ENCODE measurements at regions not wholly inside any gene's neighbourhood (a gene's known extent, or its start where the extent isn't known, plus 50 kb on each side); places are given as distances from the start of the nearest gene placed in this dataset.

GRCh38 chr5:122258241-122258640 is 53.8 kb upstream of the SNCAIP start:
- TF ChIP-seq, protein P1, sequence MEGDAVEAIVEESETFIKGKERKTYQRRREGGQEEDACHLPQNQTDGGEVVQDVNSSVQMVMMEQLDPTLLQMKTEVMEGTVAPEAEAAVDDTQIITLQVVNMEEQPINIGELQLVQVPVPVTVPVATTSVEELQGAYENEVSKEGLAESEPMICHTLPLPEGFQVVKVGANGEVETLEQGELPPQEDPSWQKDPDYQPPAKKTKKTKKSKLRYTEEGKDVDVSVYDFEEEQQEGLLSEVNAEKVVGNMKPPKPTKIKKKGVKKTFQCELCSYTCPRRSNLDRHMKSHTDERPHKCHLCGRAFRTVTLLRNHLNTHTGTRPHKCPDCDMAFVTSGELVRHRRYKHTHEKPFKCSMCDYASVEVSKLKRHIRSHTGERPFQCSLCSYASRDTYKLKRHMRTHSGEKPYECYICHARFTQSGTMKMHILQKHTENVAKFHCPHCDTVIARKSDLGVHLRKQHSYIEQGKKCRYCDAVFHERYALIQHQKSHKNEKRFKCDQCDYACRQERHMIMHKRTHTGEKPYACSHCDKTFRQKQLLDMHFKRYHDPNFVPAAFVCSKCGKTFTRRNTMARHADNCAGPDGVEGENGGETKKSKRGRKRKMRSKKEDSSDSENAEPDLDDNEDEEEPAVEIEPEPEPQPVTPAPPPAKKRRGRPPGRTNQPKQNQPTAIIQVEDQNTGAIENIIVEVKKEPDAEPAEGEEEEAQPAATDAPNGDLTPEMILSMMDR (conservative IDR thresholded peaks at IDR 0.05; ENCODE audit: low read depth, low read length), result no peak
- TF ChIP-seq RFX5 (IDR thresholded peaks at IDR 0.05; ENCODE audit: low read depth, low read length) (no peak), POLR2A (IDR thresholded peaks at IDR 0.05; ENCODE audit: low read depth, low read length) (no peak), NFE2L2 (IDR thresholded peaks at IDR 0.05; ENCODE audit: low read depth, low read length) (no peak), MAZ (IDR thresholded peaks at IDR 0.05; ENCODE audit: borderline replicate concordance, low read depth, low read length) (no peak), MAFK (IDR thresholded peaks at IDR 0.05; ENCODE audit: low read depth, low read length) (no peak), FOS (IDR thresholded peaks at IDR 0.05; ENCODE audit: low read depth, low read length) (no peak), RAD21 (IDR thresholded peaks at IDR 0.05; ENCODE audit: low read length) (no peak), ELK1 (IDR thresholded peaks at IDR 0.05; ENCODE audit: borderline replicate concordance, low read depth, low read length) (no peak), MXI1 (IDR thresholded peaks at IDR 0.05; ENCODE audit: borderline replicate concordance, low read depth, low read length) (no peak), RCOR1 (IDR thresholded peaks at IDR 0.05; ENCODE audit: insufficient replicate concordance, low read length) (no peak), SMC3 (IDR thresholded peaks at IDR 0.05; ENCODE audit: low read depth, low read length) (no peak), CEBPB (IDR thresholded peaks at IDR 0.05; ENCODE audit: low read depth, low read length) (no peak)
- TF ChIP-seq, protein P2, sequence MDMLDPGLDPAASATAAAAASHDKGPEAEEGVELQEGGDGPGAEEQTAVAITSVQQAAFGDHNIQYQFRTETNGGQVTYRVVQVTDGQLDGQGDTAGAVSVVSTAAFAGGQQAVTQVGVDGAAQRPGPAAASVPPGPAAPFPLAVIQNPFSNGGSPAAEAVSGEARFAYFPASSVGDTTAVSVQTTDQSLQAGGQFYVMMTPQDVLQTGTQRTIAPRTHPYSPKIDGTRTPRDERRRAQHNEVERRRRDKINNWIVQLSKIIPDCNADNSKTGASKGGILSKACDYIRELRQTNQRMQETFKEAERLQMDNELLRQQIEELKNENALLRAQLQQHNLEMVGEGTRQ (IDR thresholded peaks at IDR 0.05; ENCODE audit: low read depth, low read length), result no peak

Data from IMR-90 (cell line).